ENCODE measurements at regions not wholly inside any gene's neighbourhood (a gene's known extent, or its start where the extent isn't known, plus 50 kb on each side); places are given as distances from the start of the nearest gene placed in this dataset.
"Not testable (repeated sequence)": the region's sequence is repeated elsewhere in the genome, so short reads cannot be mapped to it uniquely, and the experiment has no call there.

- DNase-seq = no peak
Observed at GRCh38 chr12:40172879-40173278, 51.9 kb upstream of the LRRK2 start.

- peak; percentile 43 for DNase-seq
Observed at GRCh38 chr12:40171501-40171900, 53.3 kb upstream of the LRRK2 start.

GRCh38 chr12:40171066-40171465 is 53.7 kb upstream of the LRRK2 start:
- no peak for DNase-seq

DNA sequence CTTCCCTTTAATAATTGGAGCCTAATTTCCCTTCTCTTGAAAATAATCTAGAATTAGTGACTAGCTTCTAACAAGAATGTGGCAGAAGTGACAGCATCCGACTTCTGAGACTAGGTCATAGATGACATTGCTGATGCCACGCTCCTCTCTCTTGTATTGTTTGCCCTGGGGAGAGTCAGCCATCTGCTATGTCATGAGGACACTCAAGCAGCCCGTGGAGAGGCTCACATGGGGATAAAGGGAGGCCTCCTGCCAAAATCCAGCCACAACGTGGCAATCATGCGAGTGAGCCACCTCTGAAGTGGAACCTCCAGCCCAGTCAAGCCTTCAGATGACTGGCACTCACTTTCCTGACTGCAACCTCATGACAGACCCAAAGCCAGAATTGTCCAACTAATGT is 54.2 kb upstream of the LRRK2 start:
- DNase-seq = no peak

GRCh38 chr12:40168868-40169267 is 55.9 kb upstream of the LRRK2 start:
- DNase-seq = peak; percentile 14

DNA sequence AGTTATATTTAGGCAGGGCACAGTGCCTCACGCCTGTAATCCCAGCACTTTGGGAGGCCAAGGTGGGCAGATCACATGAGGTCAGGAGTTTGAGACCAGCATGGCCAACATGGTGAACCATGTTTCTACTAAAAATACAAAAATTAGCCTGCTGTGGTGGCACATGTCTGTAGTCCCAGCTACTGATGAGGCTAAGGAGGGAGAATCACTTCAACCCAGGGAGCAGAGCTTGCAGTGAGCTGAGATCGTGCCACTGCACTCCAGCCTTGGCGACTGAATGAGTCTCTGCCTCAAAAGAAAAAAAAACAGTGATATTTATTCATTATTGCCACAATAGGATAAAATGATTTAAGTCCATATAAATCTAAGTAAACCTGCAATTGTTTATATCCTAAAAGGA is 56.4 kb upstream of the LRRK2 start:
- not testable (repeated sequence) for DNase-seq

GRCh38 chr12:40168001-40168400 is 56.8 kb upstream of the LRRK2 start:
- DNase-seq = peak; percentile 19

DNA sequence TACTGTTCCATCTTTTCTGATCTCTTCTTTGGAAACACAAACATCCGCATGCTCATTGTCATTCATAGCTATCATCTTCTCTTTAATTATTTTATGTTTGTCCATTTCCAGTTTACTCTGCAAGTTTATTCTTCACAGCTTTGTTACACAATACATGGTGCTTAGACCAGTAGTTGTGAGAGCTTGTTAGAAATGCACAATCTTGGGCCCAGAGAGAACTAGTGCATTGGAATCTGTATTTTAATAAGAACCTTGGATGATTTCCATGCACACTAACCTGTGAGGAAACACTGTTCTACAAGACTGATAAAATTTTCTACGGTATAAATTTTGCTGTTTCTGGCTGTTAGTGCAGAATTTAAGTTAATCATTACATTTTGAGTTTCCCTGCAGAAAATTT is 59.3 kb upstream of the SLC2A13 start:
- no peak for DNase-seq

DNA sequence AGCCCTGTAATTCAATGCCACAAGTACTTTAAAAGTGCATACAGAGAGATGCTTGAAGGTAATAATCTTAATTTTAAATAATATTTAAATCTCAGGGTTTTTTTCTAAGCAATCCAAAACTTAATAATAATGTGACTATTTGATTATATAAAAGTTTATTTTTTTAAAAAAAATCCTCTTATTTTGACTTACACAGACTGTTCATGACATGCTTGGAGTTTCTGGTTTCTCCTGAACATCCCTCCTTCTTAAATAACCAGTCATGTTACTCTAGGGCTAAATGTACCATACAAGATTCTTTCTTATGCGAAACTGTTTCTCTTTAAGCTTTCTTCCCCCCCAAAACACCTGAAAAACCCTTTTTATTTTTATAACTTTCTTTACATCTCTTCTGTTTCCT is 58.2 kb upstream of the SLC2A13 start:
- DNase-seq = no peak

- DNase-seq = no peak
Observed at GRCh38 chr12:40162033-40162432, 56.2 kb upstream of the SLC2A13 start.

GRCh38 chr12:40158592-40159111 is 52.8 kb upstream of the SLC2A13 start:
- peak; percentile 93 for DNase-seq

DNA sequence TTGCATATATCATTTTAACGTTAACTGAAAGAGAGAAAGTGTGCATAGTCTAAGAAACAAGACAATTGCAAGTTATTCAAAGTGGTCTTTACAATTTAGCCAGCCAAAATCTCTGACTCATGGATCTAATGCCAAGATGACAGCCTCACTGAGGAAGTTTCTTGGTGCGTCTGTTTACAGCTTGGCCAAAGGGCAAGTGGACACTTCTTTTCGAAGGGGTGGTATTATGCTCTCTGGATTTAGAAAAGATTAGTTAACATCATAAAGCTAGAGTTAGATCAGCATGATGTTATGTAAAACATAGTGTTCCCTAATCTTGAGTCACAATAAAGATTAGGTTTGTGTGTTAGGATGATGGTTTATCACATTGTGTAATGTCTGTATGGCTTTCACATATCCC is 51.5 kb upstream of the SLC2A13 start:
- no peak for DNase-seq

GRCh38 chr12:40156021-40156764 is 50.3 kb upstream of the SLC2A13 start:
- no peak for DNase-seq

Data from MV-4-11 (cell line).